NCI-H146 treated with DMSO at 0.1 percent for 48 hours (cell line): ENCODE measurements at regions not wholly inside any gene's neighbourhood (a gene's known extent, or its start where the extent isn't known, plus 50 kb on each side); places are given as distances from the start of the nearest gene placed in this dataset.
A peak's percentile ranks its signal among the peaks of the same experiment; 100 is the strongest.
"Not testable (repeated sequence)": the region's sequence is repeated elsewhere in the genome, so short reads cannot be mapped to it uniquely, and the experiment has no call there.

Source experiments
- DNase-seq: peaks from one replicate; lab custom pipeline; 2025; ENCODE audit not compliant: unreplicated experiment; lab: John Stamatoyannopoulos, UW

DNA sequence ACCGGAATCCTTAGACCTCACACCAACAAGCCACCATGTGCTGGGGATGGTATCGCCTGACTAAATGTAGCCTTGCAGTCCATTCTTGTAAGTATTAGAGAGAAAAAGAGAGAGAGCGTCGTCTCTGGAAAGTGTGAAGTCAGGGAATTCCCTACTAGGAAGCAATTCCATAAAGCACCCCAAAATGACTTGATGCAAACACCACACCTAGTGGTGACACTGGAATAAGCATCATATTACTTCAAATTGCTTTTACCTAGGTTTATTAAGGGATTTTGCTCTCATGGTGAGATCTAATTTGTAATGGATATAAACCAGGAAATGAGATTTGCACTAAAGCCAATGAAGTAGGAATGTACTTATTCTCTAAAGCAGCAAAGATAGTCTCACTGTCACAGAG, 111.4 kb upstream of the METTL9 start:
- not testable (repeated sequence) for DNase-seq

DNA sequence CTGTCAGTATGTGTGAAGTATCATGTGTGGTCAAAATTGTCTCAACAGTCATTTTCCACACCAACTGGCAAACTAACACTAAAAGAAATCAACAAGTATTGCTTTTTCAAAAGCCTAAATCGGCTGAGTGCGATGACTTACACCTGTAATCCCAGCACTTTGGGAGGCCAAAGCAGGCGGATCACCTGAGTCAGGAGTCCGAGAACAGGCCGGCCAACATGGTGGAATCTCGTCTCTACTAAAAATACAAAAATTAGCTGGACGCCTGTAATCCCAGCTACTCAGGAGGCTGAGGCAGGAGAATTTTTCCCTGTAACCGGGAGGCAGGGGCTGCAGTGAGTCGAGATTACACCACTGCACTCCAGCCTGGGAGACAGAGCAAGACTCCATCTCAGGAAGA, 100.3 kb upstream of the METTL9 start:
- DNase-seq = not testable (repeated sequence)

DNA sequence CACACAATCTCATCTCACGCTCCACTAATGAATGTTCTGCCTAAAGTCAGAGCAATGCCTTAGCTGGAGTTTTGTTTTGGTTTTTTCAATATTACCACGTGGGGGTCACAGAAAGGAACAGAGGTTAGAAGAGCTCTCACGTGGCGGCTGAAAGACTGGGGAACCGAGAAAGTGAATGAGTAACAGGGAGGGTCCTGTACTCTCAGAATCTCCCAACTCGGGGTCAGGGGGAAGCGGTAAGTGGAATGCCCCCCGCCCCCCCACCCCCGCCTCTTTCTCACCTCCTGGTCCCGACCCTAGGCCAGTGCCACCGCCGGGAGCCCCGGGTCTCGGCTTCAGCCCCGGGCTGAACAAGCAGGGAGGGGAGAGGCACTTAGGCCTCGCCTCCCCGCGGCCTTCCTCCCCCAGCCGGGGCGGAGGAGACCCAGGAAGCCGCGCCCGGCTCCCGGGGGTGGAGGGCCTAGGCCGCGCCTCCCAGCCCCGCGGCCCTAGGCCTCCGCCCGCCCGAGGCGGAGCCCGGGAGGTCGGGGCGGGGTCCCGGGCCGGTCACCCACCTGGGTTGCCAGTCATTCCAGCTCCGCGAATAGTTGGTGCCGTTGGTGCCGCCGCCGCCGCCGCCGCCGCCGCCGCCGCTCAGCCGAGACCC, 98.0 kb upstream of the METTL9 start:
- DNase-seq = peak; percentile 35

DNA sequence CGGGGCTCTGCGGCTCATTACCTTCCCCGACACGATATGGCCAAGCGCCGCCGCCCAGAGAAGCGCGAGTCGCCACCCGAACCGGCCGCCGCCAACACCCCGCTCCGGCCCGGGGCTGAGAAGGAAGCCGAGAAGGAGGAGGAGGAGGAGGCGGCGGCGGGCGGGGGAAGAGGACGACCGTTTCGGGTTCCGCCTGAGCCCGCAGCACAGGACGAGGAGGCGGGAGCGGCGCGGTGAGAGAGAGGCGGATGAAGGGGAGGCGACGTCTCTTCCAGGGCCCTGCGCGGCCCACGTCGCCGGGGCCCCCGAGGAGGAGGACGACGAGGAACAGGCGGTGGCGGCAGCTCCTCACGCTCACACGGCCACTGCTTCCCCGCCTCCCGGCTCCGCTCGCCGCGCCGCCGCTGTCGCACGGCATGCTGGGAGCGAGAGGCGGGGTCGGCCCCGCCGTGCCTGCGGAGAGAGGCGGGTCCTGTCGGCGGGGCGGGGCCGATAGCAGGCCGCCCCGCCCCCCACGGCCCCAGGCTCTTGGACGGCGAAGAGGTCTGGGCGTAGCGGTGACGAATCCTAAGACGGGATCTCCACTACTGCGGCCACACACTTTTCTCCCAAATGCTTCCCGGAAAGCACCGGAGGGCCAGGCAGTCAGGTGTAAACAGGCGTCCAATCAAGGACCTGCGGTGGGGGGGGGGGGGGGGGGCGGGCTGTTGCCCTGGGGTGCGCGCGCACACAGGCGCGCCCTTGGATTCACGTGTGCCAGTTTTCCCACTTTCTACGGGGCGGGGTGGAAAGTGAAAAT, 97.3 kb upstream of the METTL9 start:
- DNase-seq = peak; percentile 82

DNA sequence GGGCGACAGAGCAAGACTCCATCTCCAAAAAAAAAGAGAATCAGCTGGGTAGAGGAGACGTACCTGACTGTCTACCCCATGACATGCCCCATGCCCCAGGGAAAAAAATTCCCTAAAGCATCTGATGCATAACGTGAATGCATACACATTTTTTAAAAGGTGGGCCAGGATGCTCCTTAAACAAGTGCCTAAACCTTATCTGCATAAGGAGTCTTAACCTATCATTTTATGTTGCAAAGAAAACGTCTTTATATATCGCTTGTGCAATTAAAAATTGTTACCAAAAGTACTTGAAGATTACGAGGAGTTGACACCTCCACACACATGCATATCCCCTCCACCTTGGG, 95.8 kb upstream of the METTL9 start:
- DNase-seq = not testable (repeated sequence)

DNA sequence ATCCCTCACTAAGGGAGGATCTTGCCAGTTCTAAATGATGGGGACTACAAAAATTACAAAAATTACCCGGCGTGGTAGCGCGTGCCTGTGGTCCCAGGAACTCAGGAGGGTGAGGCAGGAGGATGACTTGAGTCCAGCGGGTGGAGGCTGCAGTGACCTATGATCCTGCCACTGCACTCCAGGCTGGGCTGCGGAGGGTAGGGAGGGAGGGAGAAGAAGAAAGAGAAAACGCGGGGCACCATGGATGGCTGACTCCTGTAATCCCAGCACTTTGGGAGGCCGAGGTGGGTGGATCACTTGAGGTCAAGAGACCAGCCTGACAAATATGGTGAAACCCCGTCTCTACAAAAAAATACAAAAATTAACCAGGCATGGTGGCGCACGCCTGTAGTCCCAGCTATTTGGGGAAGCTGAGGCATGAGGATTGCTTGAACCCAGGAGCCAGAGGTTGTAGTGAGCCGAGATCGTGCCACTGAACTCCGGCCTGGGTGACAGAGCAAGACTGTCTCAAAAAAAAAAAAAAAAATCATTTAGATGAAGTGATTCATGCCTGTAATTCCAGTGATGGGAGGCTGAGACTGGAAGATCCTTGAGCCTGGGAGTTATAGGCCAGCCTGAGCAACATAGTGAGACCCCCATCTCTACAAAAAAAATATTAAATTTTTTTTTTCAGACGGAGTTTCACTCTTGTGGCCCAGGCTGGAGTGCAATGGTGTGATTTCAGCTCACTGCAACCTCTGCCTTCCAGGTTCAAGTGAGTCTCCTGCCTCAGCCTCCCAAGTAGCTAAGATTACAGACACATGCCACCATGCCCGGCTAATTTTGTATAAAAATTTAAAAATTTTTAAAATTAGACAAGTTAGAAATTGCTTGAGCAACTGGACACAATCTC, 95.2 kb upstream of the METTL9 start:
- not testable (repeated sequence) for DNase-seq

DNA sequence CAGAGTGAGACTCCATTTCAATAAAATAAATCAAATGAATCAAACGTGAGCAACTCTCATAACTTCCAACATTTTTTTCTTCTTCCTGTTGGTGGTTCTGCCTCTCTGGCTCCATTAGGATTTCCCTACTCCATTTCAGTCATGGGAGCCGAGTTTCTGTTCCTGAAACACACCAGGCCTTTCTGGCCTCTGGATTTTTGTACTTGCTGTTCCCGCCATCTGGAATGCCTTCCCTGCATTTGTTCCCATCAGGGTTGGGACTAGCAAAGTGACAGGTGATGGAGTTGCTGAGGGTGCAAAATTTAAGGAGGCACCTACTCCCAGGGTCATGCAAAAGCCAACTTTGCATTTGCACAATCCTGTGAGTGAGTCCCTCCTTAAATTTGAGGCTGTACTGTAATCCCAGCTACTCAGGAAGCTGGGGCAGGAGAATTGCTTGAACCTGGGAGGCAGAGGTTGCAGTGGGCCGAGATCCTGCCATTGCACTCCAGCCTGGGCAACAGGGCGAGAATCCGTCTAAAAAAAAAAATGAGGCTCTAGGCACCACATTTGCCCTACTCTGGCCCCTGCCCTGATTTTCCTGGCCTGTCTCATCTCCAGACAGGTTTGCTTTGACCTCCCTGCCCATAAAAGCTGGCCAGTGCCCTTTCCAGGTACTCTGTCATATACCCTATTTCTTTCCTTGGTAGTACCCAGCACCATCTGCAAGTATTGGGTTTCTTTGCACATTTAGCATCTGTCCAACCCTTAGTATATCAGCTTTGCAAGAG, 93.4 kb upstream of the METTL9 start:
- DNase-seq = not testable (repeated sequence)

DNA sequence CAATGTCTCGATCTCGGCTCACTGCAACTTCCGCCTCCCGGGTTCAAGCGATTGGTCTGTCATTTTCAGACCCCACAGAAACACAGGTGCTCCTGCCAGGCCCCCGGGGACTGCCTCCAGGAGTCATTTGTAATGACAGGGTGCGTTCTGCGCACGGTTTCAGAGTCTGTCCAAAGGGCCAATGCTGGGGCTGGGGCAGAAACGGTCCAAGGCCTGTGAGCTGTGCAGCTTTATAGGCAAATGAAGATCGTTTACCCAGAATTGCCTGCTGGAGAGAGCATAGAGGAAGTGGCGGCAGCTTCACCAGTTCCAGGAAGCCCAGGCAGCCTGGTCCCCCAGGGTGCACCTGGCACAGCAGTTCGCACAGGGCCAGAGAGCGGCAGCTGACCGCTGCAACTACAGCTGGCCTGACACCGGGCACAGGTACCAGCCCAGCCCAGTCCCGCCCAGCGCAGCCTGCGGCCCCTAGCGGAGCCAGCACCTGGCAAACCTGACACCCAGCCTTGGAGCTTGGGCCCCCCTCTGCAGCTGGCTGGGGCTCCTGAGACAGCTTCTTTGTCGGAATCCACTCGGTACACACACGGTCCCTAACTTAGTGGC, 92.4 kb upstream of the METTL9 start:
- not testable (repeated sequence) for DNase-seq

DNA sequence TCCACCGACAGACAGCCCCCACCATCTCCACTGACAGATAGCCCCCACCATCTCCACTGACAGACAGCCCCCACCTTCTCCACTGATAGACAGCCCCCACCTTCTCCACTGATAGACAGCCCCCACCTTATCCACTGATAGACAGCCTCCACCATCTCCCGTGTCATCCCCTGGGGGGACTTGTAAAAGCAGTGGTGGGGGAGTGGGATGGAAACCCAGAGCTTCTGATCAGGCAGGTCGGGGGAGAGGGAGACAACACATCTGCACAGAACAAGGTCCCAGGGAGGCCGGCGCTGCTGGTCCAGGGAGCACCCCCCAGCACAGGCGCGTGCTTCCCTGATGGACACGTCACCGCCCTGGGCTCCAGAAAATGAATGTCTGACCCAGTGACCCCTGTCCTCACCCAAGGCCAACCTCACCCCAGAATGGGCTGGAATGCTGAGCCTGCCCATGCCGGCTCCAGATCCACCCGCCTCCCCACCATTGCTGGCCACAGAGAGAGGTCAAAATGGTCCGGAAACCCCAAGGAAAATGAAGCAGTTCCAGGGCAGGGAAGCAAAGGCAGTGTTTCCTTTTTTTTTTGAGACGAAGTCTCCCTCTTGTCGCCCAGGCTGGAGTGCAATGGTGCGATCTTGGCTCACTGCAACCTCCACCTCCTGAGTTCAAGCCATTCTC, 91.6 kb upstream of the METTL9 start:
- not testable (repeated sequence) for DNase-seq

DNA sequence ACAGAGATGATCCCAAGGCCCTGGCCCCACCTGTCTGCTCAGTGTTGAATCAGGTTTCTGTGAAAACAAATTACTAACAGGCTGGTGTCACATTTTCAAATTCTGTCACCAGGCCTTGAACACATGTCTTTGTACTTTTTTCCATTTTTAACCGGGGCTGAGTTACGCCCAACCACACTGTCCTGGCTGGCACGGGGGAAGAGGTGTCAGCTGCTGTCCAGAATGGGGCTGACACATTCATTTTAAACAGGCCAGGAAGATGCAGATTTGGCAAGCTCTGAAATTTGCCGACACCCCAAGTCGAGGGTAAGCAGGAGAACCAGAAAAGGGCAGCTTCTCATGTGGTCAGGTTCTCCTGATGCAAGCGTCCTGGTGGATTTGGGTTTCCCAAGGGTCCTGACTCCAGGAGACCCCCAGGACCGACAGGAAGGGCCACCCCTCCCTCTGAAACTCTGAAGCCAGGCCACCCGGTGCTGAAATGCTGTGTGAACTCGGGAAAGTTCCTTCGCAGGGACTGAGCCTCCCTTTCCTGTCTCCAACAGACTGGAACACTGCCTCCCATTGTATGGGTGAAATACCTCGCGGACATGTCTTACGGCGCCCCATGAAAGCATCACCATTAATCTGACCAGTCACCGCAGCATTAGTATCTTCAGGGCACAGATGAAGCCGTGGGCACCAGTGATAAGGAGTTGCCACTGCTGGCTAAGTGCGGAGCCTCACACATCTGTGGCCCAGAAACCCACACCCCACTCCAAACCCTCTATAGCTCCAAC, 90.5 kb upstream of the METTL9 start:
- not testable (repeated sequence) for DNase-seq

DNA sequence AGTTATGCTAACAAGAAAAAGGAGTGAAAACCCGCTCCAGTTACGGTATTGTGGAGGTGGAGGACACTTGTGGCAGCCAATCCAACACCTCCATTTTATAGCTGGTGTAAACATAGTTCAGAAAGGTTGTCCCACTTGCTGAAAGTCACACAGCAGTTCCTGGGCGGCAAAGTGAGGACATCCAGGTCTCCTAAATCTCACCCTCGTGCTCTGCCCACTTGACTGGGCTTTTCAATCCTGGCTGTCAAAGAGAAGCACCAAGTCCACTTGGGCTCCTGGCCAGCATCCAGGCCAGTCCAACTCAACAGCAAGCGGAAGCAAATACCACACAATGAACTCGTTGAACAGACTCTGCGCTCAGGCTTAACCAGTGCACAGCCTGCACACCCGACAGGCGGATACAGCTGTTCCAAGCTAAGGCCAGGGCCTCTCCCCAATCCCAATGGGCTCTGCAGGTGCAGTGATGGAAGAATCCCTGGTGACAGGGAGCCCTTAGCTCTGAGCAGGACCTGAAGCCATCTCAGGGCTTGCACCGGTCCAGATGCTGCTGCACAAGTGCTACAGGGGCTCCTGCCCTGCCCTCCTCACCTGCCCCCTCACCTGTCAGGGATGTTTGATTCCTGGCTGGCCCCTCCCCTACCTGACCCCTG, 89.8 kb upstream of the METTL9 start:
- DNase-seq = not testable (repeated sequence)

DNA sequence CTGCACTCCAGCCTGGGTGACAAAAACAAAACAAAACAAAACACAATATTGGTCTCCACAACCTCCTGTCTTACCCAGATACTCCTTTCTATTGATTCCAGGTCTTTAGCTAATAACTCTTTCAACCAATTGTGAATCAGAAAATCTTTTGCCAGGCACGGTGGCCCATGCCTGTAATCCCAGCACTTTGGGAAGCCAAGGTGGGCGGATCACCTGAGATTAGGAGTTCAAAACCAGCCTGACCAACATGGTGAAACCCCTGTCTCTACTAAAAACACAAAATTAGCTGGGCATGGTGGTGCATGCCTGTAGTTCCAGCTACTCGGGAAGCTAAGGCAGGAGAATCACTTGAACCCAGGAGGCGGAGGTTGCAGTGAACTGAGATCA, 88.5 kb upstream of the METTL9 start:
- not testable (repeated sequence) for DNase-seq

DNA sequence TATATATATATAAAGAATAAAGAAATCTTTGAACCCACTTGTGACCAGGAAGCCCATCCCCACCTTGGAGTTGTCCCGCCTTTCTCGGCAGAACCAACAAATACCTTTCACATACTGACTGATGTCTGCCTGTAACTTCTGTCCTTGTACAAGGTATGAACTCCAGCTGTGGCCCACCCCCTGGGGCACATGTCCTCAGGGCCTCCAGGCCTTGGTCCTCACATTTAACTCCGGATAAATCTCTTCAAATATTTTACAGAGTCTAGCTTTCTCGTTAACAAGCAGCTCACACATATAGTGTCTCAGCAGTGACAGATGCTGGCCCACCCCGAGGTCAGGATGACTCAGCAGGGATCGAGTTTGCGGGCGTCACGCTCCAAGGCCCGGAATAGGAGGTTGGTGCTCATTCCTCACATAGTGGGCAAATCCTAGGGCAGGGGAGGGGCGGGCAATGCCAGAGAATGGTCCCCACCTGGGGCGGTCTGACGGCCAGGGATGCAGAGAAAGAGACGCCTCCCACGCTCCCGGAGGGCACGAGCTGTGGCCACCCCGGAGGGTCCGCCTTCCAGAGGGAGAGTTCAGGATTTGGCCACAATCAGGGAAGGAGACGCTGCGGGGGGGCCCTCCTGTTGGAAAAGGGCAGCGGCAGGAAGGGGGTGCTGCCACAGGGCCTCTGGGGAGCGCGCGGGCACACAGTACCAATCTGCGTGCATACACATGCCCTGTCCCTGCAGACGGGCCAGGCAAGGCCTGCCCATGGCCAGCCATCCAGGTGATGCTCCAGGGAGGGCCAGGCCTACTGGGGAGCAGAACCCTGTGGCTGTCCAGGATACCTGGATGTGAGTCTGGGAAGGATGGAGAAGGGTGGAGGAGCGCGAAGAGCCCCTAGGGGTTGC, 87.8 kb upstream of the METTL9 start:
- not testable (repeated sequence) for DNase-seq

DNA sequence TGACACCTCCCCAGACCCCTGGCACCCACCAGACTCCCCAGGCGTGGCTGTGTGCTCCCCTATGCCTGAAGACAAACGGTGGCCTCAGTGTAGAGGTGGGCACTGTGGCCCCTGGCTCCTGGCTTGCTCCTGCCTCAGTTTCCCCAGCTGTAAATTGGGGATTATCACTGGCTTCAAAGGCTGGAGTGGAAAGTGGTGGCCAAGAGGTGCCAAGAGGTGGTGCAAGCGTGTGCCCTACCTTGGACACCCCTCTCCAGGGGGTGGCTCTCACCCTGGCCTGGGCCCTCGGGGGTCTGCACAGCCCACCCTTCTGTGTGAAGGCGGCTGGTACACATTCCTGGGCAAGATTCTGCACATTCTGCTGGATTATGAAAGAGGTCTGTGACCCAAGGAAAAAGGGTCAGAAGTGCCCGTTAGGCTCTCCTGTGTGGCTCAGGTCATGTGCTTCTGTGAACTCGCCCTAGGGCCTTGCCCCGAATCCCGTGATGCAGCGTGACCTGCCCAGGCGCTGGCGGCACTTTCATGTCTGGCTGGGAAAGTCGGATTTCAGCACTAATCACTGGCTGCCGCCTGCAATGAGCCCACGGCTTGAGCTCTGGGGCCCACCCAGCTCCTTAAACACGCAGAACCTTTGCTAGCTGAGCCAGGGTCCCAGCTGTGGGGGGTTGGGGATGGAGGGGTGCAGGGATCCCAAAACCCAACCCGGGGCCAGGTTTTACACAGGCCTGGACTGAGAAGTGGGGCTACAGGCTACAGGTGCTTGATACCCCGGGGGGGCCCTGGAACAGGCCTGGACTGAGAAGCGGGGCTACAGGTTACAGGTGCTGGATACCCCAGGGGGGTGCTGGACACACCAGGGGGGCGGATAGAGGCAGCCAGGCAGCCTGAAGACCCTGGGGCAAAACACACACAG, 86.8 kb upstream of the METTL9 start:
- not testable (repeated sequence) for DNase-seq

DNA sequence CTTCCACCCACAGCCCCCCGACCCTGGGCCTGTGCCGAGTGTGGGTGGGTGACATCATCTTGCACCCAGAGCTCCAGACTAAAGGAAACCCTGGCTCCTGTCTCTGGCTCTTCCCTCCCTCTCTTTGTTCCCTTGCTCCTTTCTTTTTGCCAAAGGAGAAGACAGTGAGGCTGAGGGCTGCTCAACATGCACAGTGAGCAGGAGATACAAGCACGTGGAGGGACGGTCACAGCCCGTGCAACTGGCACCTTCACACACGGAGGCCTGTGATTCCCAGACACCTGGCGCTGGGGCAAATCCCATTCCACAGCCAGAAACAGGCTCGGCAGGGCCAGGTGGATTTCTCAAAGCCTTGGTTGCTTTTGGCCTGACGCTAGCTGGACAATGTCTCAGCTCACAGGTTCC, 86.0 kb upstream of the METTL9 start:
- DNase-seq = not testable (repeated sequence)

DNA sequence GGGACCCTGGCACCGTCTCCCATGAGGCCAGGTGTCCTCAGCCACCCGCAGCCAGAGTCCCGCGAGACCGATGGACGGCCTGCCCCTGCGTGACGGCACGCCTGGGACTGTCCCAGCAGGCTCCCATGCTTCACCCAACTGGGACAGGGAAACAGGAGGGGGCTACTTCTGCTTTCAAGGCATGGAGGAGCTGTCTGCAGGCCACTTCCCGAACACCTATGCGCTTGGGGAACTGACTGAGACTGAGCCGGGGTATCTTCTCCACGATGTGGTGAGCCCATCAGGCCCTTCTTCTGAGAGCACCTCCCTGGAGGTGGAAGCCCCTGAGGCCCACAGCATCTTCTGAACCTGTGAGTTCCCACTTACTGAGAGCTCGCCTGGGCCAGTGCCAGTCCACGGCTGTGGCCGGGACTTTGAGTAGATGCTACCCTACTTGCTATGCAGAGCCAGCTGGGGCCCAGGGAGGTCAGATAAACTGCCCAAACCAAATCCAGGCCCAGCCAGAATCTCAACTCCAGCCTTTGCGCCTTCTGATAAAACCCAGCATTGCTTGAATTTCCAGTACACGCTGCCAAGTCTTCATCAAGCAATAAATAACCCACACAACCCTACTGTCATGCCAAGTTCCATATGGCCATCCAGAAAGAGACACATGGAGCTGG, 85.4 kb upstream of the METTL9 start:
- DNase-seq = not testable (repeated sequence)
